GM12891 (cell line): ENCODE measurements at regions not wholly inside any gene's neighbourhood (a gene's known extent, or its start where the extent isn't known, plus 50 kb on each side); places are given as distances from the start of the nearest gene placed in this dataset.

Experiments
- DNase-seq: peaks from one replicate; pipeline ENCODE4 v3.0.0; 2011; ENCODE audit warnings: low spot score; ENCODE audit not compliant: insufficient read length
- FAIRE-seq: peaks from 2 replicates; lab custom pipeline; 2011; peaks lifted over from hg19 to GRCh38; lab: Jason Lieb, UNC
- PAX5 ChIP-seq: IDR thresholded peaks from 2 replicates; pipeline ENCODE4 v1.6.1; 2011; ENCODE audit warnings: low read length, moderate library complexity, mild to moderate bottlenecking; ENCODE audit not compliant: insufficient read depth, severe bottlenecking
- POLR2A ChIP-seq: IDR thresholded peaks from 2 replicates; pipeline ENCODE4 v1.6.1; 2011; ENCODE audit warnings: low read depth, low read length, control low read depth
- POLR2AphosphoS5 ChIP-seq: IDR thresholded peaks from 2 replicates; pipeline ENCODE4 v1.6.1; 2011; ENCODE audit warnings: low read depth, low read length, control low read depth
- POU2F2 ChIP-seq: IDR thresholded peaks from 2 replicates; pipeline ENCODE4 v1.6.1; 2011; ENCODE audit warnings: low read depth, mild to moderate bottlenecking, control low read depth, low read length, moderate library complexity
- SPI1 ChIP-seq: IDR thresholded peaks from 2 replicates; pipeline ENCODE4 v1.6.1; 2011; ENCODE audit warnings: low read depth, low read length, control low read depth
- TAF1 ChIP-seq: IDR thresholded peaks from 2 replicates; pipeline ENCODE4 v1.6.1; 2011; ENCODE audit warnings: low read depth, low read length, control low read depth

GRCh38 chr5:38184627-38185026, 73.7 kb upstream of the EGFLAM start:
- DNase-seq (no peak), FAIRE-seq (no peak)
- TF ChIP-seq SPI1 = no peak
- TF ChIP-seq POLR2A = no peak
- TF ChIP-seq POLR2AphosphoS5 = no peak
- TF ChIP-seq TAF1 = no peak
- no peak for TF ChIP-seq POU2F2
- TF ChIP-seq PAX5 = no peak

- TF ChIP-seq SPI1 = no peak
- no peak for TF ChIP-seq TAF1
- TF ChIP-seq POU2F2 = no peak
- no peak for TF ChIP-seq PAX5
- no peak for TF ChIP-seq POLR2A
- no peak for TF ChIP-seq POLR2AphosphoS5
- DNase-seq = no peak
- no peak for FAIRE-seq
These were observed 75.4 kb upstream of the EGFLAM start for GRCh38 chr5:38182991-38183390.

GRCh38 chr5:38168029-38168428, 90.3 kb upstream of the EGFLAM start:
- TF ChIP-seq SPI1 = no peak
- no peak for TF ChIP-seq TAF1
- no peak for TF ChIP-seq POLR2AphosphoS5
- no peak for TF ChIP-seq POLR2A
- TF ChIP-seq PAX5 = no peak
- no peak for TF ChIP-seq POU2F2
- DNase-seq (no peak), FAIRE-seq (no peak)

GRCh38 chr5:38167562-38167996, 90.8 kb upstream of the EGFLAM start:
- DNase-seq (no peak), FAIRE-seq (no peak)
- TF ChIP-seq TAF1 = no peak
- no peak for TF ChIP-seq PAX5
- no peak for TF ChIP-seq POLR2AphosphoS5
- TF ChIP-seq SPI1 = no peak
- no peak for TF ChIP-seq POLR2A
- no peak for TF ChIP-seq POU2F2

GRCh38 chr5:38166832-38167231, 91.5 kb upstream of the EGFLAM start:
- FAIRE-seq = no peak
- DNase-seq = no peak
- TF ChIP-seq TAF1 (no peak), POLR2A (no peak), POU2F2 (no peak), PAX5 (no peak), SPI1 (no peak), POLR2AphosphoS5 (no peak)

- TF ChIP-seq TAF1 (no peak), PAX5 (no peak), POLR2A (no peak), POU2F2 (no peak), SPI1 (no peak), POLR2AphosphoS5 (no peak)
- DNase-seq = no peak
- no peak for FAIRE-seq
These were observed 92.9 kb upstream of the EGFLAM start for GRCh38 chr5:38165435-38165834.

GRCh38 chr5:38164776-38165399, 93.5 kb upstream of the EGFLAM start:
- DNase-seq (no peak), FAIRE-seq (no peak)
- no peak for TF ChIP-seq POLR2A
- no peak for TF ChIP-seq POLR2AphosphoS5
- TF ChIP-seq PAX5 = no peak
- no peak for TF ChIP-seq TAF1
- TF ChIP-seq SPI1 = no peak
- TF ChIP-seq POU2F2 = no peak

GRCh38 chr5:38163636-38164237, 94.6 kb upstream of the EGFLAM start:
- TF ChIP-seq SPI1 = no peak
- TF ChIP-seq TAF1 = no peak
- FAIRE-seq = no peak
- no peak for DNase-seq

GRCh38 chr5:38162625-38163024, 95.7 kb upstream of the EGFLAM start:
- no peak for DNase-seq
- TF ChIP-seq POU2F2 (no peak), TAF1 (no peak), POLR2AphosphoS5 (no peak), SPI1 (no peak), POLR2A (no peak), PAX5 (no peak)
- no peak for FAIRE-seq

- no peak for FAIRE-seq
- no peak for DNase-seq
- TF ChIP-seq POLR2A (no peak), POLR2AphosphoS5 (no peak), POU2F2 (no peak), TAF1 (no peak)
These were observed 101.3 kb upstream of the EGFLAM start for GRCh38 chr5:38157024-38157423.
